Body of pancreas (tissue), 4 donors: ENCODE measurements at regions not wholly inside any gene's neighbourhood (a gene's known extent, or its start where the extent isn't known, plus 50 kb on each side); places are given as distances from the start of the nearest gene placed in this dataset.

Experiments
- ATAC-seq: fragments of 150-250 bp; one replicate; pipeline ENCODE4 v1.9.1; 2016
- DNase-seq, 4 donors: peaks; one replicate each; pipeline ENCODE4 v3.0.0-alpha.2; 2019
- H3K27ac ChIP-seq, 4 donors: fragments of 200-600 bp; sonication (generic); 1 replicate in 3 of 4; 2 replicates in 1 of 4; pipeline versions ENCODE4 v1.5.1 to v1.6.1; 2016 to 2019; ENCODE audit warnings: mild to moderate bottlenecking in 1 of 4, mixed read lengths in 1 of 4, moderate library complexity in 1 of 4
- H3K27me3 ChIP-seq, 2 donors: fragments of 200-600 bp; sonication (generic); one replicate each; pipeline ENCODE4 v1.6.0; 2016; ENCODE audit warnings: mild to moderate bottlenecking in 1 of 2
- H3K36me3 ChIP-seq, 2 donors: fragments of 200-600 bp; sonication (generic); replicated peaks in 1 of 2; 2 replicates each; pipeline ENCODE4 v1.5.1; 2016; ENCODE audit warnings: low read depth in 2 of 2; ENCODE audit not compliant: insufficient read depth in 1 of 2
- H3K4me1 ChIP-seq: fragments of 200-600 bp; sonication (generic); one replicate; pipeline ENCODE4 v1.6.0; 2016
- H3K4me3 ChIP-seq, 2 donors: fragments of 200-600 bp; sonication (generic); 1 replicate in 1 of 2; 2 replicates in 1 of 2; pipeline ENCODE4 v1.5.1; 2016 to 2019
- H3K9me3 ChIP-seq, 3 donors: fragments of 200-600 bp; sonication (generic); 1 replicate in 2 of 3; 2 replicates in 1 of 3; pipeline ENCODE4 v1.5.1; 2016
- POLR2A ChIP-seq, 3 donors: fragments of 450-650 bp; IDR thresholded peaks; one replicate each; pipeline ENCODE4 v1.6.1; 2016; ENCODE audit warnings: antibody characterized with exemption in 3 of 3, mild to moderate bottlenecking in 2 of 3
- WGBS, 2 donors: methylation state at CpG; one replicate each; pipeline ENCODE4 v1.1.5; 2017; 5-methylcytosine and 5-hydroxymethylcytosine counted together
- intact Hi-C: fragments of 100-400 bp; cut with DNase I; formaldehyde crosslinking; loops from one replicate; pipeline ENCODE4 v1.15.1; 2023
- TF ChIP-seq, protein P1 (sequence below), 7 experiments: fragments of 450-650 bp in 4 of 7; fragments of 200-600 bp in 3 of 7; sonication (generic) in 3 of 7; IDR thresholded peaks; one replicate each; pipeline ENCODE4 v1.5.1; 2016 to 2019; ENCODE audit warnings: antibody characterized with exemption in 7 of 7

DNA sequence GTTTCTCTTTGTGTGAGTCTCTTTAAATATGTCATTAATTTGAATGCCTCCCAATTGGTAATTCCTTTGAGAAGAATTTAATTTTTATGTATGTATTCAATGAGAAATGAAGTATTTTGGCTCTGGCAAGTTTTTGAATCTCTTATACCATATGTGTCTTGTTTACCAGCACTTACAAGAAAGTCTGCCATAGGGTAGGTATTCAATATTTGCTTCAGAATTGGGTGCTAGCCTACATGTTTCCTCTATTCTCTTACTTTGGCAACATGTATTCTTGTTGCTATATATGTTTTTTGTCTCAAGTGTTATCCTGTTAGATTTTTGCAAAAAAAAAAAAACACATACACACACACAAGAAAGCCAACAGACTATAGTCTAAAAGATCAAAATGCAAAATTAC is 350.5 kb upstream of the PRMT6 start:
- Histone ChIP-seq H3K4me1 (no peaks in the 10 kb centered on the region), H3K4me3 (no peak overlapping the region), H3K9me3 (no peaks in the 10 kb centered on the region), H3K36me3 (no peaks in the 10 kb centered on the region), H3K27ac (no peak overlapping the region), H3K27me3 (no peaks in the 10 kb centered on the region)
- TF ChIP-seq, protein P1, sequence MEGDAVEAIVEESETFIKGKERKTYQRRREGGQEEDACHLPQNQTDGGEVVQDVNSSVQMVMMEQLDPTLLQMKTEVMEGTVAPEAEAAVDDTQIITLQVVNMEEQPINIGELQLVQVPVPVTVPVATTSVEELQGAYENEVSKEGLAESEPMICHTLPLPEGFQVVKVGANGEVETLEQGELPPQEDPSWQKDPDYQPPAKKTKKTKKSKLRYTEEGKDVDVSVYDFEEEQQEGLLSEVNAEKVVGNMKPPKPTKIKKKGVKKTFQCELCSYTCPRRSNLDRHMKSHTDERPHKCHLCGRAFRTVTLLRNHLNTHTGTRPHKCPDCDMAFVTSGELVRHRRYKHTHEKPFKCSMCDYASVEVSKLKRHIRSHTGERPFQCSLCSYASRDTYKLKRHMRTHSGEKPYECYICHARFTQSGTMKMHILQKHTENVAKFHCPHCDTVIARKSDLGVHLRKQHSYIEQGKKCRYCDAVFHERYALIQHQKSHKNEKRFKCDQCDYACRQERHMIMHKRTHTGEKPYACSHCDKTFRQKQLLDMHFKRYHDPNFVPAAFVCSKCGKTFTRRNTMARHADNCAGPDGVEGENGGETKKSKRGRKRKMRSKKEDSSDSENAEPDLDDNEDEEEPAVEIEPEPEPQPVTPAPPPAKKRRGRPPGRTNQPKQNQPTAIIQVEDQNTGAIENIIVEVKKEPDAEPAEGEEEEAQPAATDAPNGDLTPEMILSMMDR (IDR thresholded peaks at IDR 0.05): no peak
- TF ChIP-seq POLR2A (IDR thresholded peaks at IDR 0.05): no peak
- intact Hi-C loops: no loop called here
- ATAC-seq (no peak), DNase-seq (no peak)

DNA sequence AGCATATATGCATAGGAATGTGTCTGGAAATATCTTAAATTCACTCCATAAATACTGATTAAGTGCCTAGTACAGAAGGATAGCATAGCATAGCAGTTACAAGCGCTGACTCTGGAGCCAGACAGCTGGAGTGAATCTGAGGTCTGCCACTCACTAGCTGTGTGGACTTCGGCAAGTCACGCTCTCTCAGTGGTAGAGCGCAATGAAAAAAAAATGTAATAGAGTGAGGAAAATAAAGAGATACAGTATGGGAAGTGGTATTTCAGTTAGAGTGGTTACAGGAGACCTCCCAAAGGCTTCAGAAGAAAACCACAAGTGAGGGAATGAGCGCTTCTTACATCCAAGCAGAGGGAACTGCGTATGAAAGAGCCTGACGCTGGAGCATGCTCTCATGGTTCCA is 338.9 kb upstream of the PRMT6 start:
- H3K27me3 ChIP-seq: no peaks in the 10 kb centered on the region
- H3K9me3 ChIP-seq: no peaks in the 10 kb centered on the region
- WGBS, 2 donors: 81 to 82% methylated on average over 7 of the region's 7 CpGs
- H3K27ac ChIP-seq: no peak overlapping the region
- DNase-seq (no peak), ATAC-seq (no peak)
- no peak overlapping the region for H3K4me3 ChIP-seq
- intact Hi-C loops: no loop called here
- H3K36me3 ChIP-seq: no peaks in the 10 kb centered on the region
- TF ChIP-seq POLR2A (IDR thresholded peaks at IDR 0.05): no peak
- TF ChIP-seq, protein P1 (IDR thresholded peaks at IDR 0.05): no peak
- H3K4me1 ChIP-seq: no peaks in the 10 kb centered on the region

DNA sequence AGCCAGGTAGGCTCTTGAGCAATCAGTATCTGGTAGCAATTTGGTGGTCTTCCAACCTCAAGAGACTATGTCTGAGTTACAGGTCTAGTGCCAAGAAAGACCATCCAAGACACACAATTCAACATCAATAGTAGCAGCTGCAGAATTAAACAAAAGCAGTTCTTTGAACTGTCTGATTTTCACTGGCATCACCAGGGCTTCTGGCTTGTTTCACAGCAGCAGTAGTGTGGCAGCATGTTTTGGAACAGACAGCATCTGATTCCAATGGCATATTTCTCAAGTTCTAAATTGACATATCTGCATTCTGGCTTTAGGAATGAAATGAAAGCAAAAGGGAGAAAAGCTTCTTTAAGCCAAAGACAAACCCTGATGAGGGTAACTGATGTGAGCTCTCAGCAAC is 334.7 kb upstream of the PRMT6 start:
- H3K4me3 ChIP-seq: no peak overlapping the region
- H3K4me1 ChIP-seq: no peaks in the 10 kb centered on the region
- H3K27me3 ChIP-seq: no peaks in the 10 kb centered on the region
- ATAC-seq (no peak), DNase-seq (no peak)
- TF ChIP-seq, protein P1 (IDR thresholded peaks at IDR 0.05): no peak
- no peak for TF ChIP-seq POLR2A (IDR thresholded peaks at IDR 0.05)
- no peak overlapping the region for H3K27ac ChIP-seq
- H3K9me3 ChIP-seq: no peaks in the 10 kb centered on the region
- intact Hi-C loops: no loop called here
- H3K36me3 ChIP-seq: no peaks in the 10 kb centered on the region

DNA sequence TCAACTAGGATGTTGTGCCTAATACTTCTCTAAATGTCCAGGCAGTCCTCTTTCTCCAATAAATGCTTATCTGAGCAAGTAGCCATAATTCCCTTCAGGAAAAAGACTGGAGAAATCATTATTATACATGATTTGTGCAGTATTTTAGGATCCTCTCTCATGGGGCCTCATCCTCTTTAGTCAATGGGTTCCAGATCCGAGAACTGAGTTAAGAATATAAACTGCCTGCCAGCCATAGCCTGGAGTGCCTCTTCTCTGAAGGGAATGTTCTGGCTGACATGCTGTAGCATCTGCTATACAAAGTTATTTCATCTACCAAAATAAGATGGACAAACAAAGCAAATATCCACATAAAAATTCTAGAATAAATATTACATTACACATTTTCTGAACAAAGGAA is 334.0 kb upstream of the PRMT6 start:
- Histone ChIP-seq H3K4me3 (no peak overlapping the region), H3K9me3 (no peaks in the 10 kb centered on the region), H3K27ac (no peak overlapping the region), H3K36me3 (no peaks in the 10 kb centered on the region), H3K4me1 (no peaks in the 10 kb centered on the region), H3K27me3 (no peaks in the 10 kb centered on the region)
- ATAC-seq (no peak), DNase-seq (no peak)
- 0 to 39% methylated on average over 1 of the region's 1 CpG for WGBS, 2 donors
- intact Hi-C loops: no loop called here
- TF ChIP-seq, protein P1 (IDR thresholded peaks at IDR 0.05): no peak
- no peak for TF ChIP-seq POLR2A (IDR thresholded peaks at IDR 0.05)

DNA sequence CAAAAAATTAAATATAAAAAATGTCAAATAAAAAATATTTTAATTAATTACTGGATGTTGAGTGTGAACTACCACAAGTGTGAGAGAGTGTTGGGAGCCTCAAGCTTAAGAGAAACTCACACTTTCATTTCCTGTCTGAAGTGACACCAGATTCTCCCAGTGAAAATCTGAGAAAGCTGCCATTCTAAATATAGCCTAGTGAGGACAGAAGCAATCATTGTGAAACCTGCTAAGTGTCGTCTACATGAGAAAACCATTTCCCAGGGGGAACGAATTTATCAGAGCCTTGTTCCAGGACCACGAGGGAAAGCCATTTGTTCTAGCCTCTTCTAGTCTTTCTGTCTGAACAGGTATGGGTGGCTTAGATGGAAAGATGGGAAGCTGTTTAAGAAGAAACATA is 329.3 kb upstream of the PRMT6 start:
- ATAC-seq (no peak), DNase-seq (no peak)
- 25 to 31% methylated on average over 3 of the region's 3 CpGs for WGBS, 2 donors
- H3K4me3 ChIP-seq: no peak overlapping the region
- no peak for TF ChIP-seq POLR2A (IDR thresholded peaks at IDR 0.05)
- TF ChIP-seq, protein P1 (IDR thresholded peaks at IDR 0.05): no peak
- no peaks in the 10 kb centered on the region for H3K9me3 ChIP-seq
- H3K4me1 ChIP-seq: no peaks in the 10 kb centered on the region
- intact Hi-C loops: no loop called here
- no peaks in the 10 kb centered on the region for H3K27me3 ChIP-seq
- H3K27ac ChIP-seq: no peak overlapping the region
- no peaks in the 10 kb centered on the region for H3K36me3 ChIP-seq
